NT2/D1 (cell line): ENCODE measurements at regions not wholly inside any gene's neighbourhood (a gene's known extent, or its start where the extent isn't known, plus 50 kb on each side); places are given as distances from the start of the nearest gene placed in this dataset.
"Not testable (repeated sequence)": the region's sequence is repeated elsewhere in the genome, so short reads cannot be mapped to it uniquely, and the experiment has no call there.

ENCODE experiments used
- SUZ12 ChIP-seq: IDR thresholded peaks from 2 replicates; pipeline ENCODE4 v1.6.1; 2011; ENCODE audit not compliant: insufficient read length, insufficient read depth; ENCODE audit errors: extremely low read depth
- YY1 ChIP-seq: IDR thresholded peaks from 2 replicates; pipeline ENCODE4 v1.6.1; 2011; ENCODE audit not compliant: insufficient read length, insufficient read depth
- ZNF274 ChIP-seq: IDR thresholded peaks from 2 replicates; pipeline ENCODE4 v1.6.1; 2011; ENCODE audit warnings: mild to moderate bottlenecking, low read depth, low read length

- not testable (repeated sequence) for TF ChIP-seq ZNF274, YY1, SUZ12
Measured at GRCh38 chr7:136263112-136263860, 286.1 kb upstream of the MTPN start.
